HG02885 (cell line): ENCODE measurements at regions not wholly inside any gene's neighbourhood (a gene's known extent, or its start where the extent isn't known, plus 50 kb on each side); places are given as distances from the start of the nearest gene placed in this dataset.
"Not testable (repeated sequence)": the region's sequence is repeated elsewhere in the genome, so short reads cannot be mapped to it uniquely, and the experiment has no call there.

ENCODE experiments used
- ATAC-seq: cut with Tn5 transposase; IDR thresholded peaks from one replicate; pipeline ENCODE4 v1.9.1; 2021; ENCODE audit warnings: mild to moderate bottlenecking; ENCODE audit not compliant: unreplicated experiment, poor library complexity

- ATAC-seq, result not testable (repeated sequence)
These were observed 53.0 kb upstream of the C1QTNF3 start for GRCh38 chr5:34096033-34096432.

GRCh38 chr5:34099891-34100290 lies 56.9 kb upstream of the C1QTNF3 start:
- not testable (repeated sequence) for ATAC-seq

GRCh38 chr5:34101567-34101966 lies 58.6 kb upstream of the C1QTNF3 start:
- not testable (repeated sequence) for ATAC-seq

- not testable (repeated sequence) for ATAC-seq
These were observed 65.9 kb upstream of the C1QTNF3 start for GRCh38 chr5:34108897-34109296.

- ATAC-seq, result not testable (repeated sequence)
These were observed 81.3 kb upstream of the C1QTNF3 start for GRCh38 chr5:34124280-34124679.

- peak; percentile 94 for ATAC-seq
These were observed 82.3 kb upstream of the C1QTNF3 start for GRCh38 chr5:34125354-34125753.

GRCh38 chr5:34126741-34127140 lies 83.7 kb upstream of the C1QTNF3 start:
- not testable (repeated sequence) for ATAC-seq

GRCh38 chr5:34127818-34128217 lies 84.8 kb upstream of the C1QTNF3 start:
- not testable (repeated sequence) for ATAC-seq

GRCh38 chr5:34128890-34129289 lies 85.9 kb upstream of the C1QTNF3 start:
- ATAC-seq, result not testable (repeated sequence)

GRCh38 chr5:34154988-34155387 lies 112.0 kb upstream of the C1QTNF3 start:
- ATAC-seq, result not testable (repeated sequence)

GRCh38 chr5:34156703-34157414 lies 113.8 kb upstream of the C1QTNF3 start:
- peak; percentile 65 for ATAC-seq

- not testable (repeated sequence) for ATAC-seq
These were observed 117.9 kb upstream of the C1QTNF3 start for GRCh38 chr5:34160904-34161303.

- ATAC-seq, result not testable (repeated sequence)
These were observed 128.4 kb upstream of the C1QTNF3 start for GRCh38 chr5:34171398-34171797.

- ATAC-seq, result not testable (repeated sequence)
These were observed 136.6 kb upstream of the C1QTNF3 start for GRCh38 chr5:34179453-34180190.

- not testable (repeated sequence) for ATAC-seq
These were observed 137.2 kb upstream of the C1QTNF3 start for GRCh38 chr5:34180225-34180624.

GRCh38 chr5:34180940-34181614 lies 138.1 kb upstream of the C1QTNF3 start:
- not testable (repeated sequence) for ATAC-seq

- ATAC-seq, result not testable (repeated sequence)
These were observed 142.0 kb upstream of the C1QTNF3 start for GRCh38 chr5:34185005-34185404.

GRCh38 chr5:34185572-34185971 lies 142.6 kb upstream of the C1QTNF3 start:
- not testable (repeated sequence) for ATAC-seq

- ATAC-seq, result not testable (repeated sequence)
These were observed 143.1 kb upstream of the C1QTNF3 start for GRCh38 chr5:34186108-34186507.

- ATAC-seq, result not testable (repeated sequence)
These were observed 143.9 kb upstream of the C1QTNF3 start for GRCh38 chr5:34186865-34187264.

GRCh38 chr5:34187441-34187840 lies 144.4 kb upstream of the C1QTNF3 start:
- not testable (repeated sequence) for ATAC-seq
